ENCODE measurements at regions not wholly inside any gene's neighbourhood (a gene's known extent, or its start where the extent isn't known, plus 50 kb on each side); places are given as distances from the start of the nearest gene placed in this dataset.
"Not testable (repeated sequence)": the region's sequence is repeated elsewhere in the genome, so short reads cannot be mapped to it uniquely, and the experiment has no call there.

DNA sequence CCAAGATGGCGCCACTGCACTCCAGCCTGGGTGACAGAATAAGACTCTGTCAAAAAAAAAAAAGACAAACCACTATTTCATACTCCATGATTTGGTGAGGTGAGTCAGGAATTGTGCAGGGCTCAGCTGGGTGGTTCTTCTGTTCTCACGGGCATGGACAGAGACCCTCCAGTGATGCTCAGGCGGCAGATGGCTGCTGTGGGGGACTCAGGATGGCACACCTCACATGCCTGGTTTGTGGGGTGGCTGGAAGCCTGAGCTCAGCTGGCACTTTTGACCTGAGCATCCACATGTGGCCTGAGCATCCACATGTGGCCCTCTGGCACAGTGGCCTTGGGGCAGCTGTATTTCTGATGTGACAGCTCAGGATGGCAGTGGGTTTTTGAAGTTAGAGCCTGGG is 217.2 kb downstream of the IRX2 start:
- no peak overlapping the region for H2AFZ ChIP-seq (ENCODE audit: low read length, unreplicated experiment)
- no peak overlapping the region for H3K27ac ChIP-seq (ENCODE audit: low read depth, low read length)
- H3K79me2 ChIP-seq (ENCODE audit: control insufficient read depth, insufficient read depth, low read length, unreplicated experiment), result no peaks in the 10 kb centered on the region
- no peaks in the 10 kb centered on the region for H3K27me3 ChIP-seq (ENCODE audit: insufficient read depth, low read length)
- no peak overlapping the region for H3K4me3 ChIP-seq (ENCODE audit: low read depth, low read length)
- no peaks in the 10 kb centered on the region for H3K4me1 ChIP-seq (ENCODE audit: control insufficient read depth, insufficient read depth, low read length, unreplicated experiment)
- no peaks in the 10 kb centered on the region for H3K36me3 ChIP-seq (ENCODE audit: insufficient read depth, low read length)

DNA sequence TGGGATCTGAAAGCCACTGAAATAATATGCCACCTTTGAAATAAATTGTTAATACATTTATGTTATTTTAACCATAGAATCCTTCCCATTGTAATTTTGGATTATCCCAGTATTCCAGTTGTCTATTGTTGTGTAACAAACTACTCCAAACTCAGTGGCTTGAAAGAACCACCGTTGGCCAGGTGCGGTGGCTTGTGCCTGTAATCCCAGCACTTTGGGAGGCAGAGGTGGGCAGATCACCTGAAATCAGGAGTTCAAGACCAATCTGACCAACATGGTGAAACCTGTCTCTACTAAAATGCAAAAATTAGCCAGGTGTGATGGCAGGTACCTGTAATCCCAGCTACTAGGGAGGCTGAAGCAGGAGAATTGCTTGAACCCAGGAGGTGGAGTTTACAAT is 217.6 kb downstream of the IRX2 start:
- not testable (repeated sequence) for H3K4me3 ChIP-seq (ENCODE audit: low read depth, low read length); H3K79me2 ChIP-seq (ENCODE audit: control insufficient read depth, insufficient read depth, low read length, unreplicated experiment); H3K36me3 ChIP-seq (ENCODE audit: insufficient read depth, low read length); H3K27ac ChIP-seq (ENCODE audit: low read depth, low read length); H3K27me3 ChIP-seq (ENCODE audit: insufficient read depth, low read length); H2AFZ ChIP-seq (ENCODE audit: low read length, unreplicated experiment); H3K4me1 ChIP-seq (ENCODE audit: control insufficient read depth, insufficient read depth, low read length, unreplicated experiment)

DNA sequence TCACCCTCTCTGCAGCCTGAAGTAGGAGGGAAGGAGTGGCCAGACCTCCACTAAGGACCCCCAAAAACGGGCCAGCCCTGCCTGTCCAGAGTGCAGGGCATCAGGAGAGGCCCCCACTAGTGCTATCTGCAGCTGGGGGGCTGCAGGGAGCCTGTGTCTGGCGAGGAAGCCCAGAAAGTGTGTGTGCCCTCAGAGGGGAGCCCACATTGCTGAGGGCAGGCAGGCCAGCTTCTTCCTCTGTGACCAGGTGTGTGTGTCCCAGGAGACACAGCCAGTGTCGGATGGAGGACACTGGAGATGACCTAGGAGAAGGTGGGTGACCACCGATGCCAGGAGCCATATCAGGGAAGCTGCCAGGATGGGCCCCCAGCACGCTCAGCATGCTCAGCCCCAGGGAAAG is 218.7 kb downstream of the IRX2 start:
- Histone ChIP-seq H3K27ac (ENCODE audit: low read depth, low read length) (no peak overlapping the region), H3K27me3 (ENCODE audit: insufficient read depth, low read length) (no peaks in the 10 kb centered on the region), H2AFZ (ENCODE audit: low read length, unreplicated experiment) (no peak overlapping the region), H3K36me3 (ENCODE audit: insufficient read depth, low read length) (no peaks in the 10 kb centered on the region), H3K4me3 (ENCODE audit: low read depth, low read length) (no peak overlapping the region), H3K4me1 (ENCODE audit: control insufficient read depth, insufficient read depth, low read length, unreplicated experiment) (no peaks in the 10 kb centered on the region), H3K79me2 (ENCODE audit: control insufficient read depth, insufficient read depth, low read length, unreplicated experiment) (no peaks in the 10 kb centered on the region)

DNA sequence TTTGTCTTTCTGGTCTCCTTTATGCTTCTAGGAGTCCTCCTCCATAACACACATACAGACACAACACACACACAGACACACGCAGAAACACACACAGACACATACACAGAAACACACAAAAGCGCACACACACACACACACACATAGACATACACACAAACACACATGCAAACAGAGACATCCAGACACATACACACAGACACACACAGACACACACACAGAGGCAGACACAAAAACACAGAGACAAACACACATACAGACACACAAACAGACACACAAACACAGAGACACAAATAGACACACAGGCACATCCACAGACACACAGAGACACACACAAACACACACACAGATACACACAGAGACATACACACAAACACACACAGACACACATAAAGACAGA is 220.2 kb downstream of the IRX2 start:
- H3K27me3 ChIP-seq (ENCODE audit: insufficient read depth, low read length), result no peaks in the 10 kb centered on the region
- H3K79me2 ChIP-seq (ENCODE audit: control insufficient read depth, insufficient read depth, low read length, unreplicated experiment), result no peaks in the 10 kb centered on the region
- H2AFZ ChIP-seq (ENCODE audit: low read length, unreplicated experiment), result no peak overlapping the region
- H3K4me3 ChIP-seq (ENCODE audit: low read depth, low read length), result no peak overlapping the region
- H3K27ac ChIP-seq (ENCODE audit: low read depth, low read length), result no peak overlapping the region
- H3K36me3 ChIP-seq (ENCODE audit: insufficient read depth, low read length), result no peaks in the 10 kb centered on the region
- no peaks in the 10 kb centered on the region for H3K4me1 ChIP-seq (ENCODE audit: control insufficient read depth, insufficient read depth, low read length, unreplicated experiment)

DNA sequence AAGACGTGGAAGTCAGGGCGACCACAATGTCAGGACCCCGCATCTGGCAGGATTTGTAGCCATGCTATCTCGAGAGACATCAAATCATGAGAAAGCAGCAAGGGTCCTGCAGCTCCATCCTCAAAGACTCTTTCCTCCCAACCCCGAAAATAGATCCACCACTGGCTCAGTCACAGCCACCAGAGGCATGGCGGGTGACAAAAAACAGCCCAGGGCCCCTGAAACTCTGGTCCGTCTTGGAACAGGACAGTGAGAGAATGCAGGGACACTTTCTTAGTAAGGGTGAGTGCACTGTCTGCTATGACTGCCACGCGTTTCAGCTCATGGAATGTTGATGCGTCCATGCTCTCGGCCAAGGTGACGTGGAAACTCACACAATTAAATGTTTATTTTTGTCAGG is 220.9 kb downstream of the IRX2 start:
- Histone ChIP-seq H3K4me1 (ENCODE audit: control insufficient read depth, insufficient read depth, low read length, unreplicated experiment) (no peaks in the 10 kb centered on the region), H3K79me2 (ENCODE audit: control insufficient read depth, insufficient read depth, low read length, unreplicated experiment) (no peaks in the 10 kb centered on the region), H3K27me3 (ENCODE audit: insufficient read depth, low read length) (no peaks in the 10 kb centered on the region), H3K4me3 (ENCODE audit: low read depth, low read length) (no peak overlapping the region), H3K27ac (ENCODE audit: low read depth, low read length) (no peak overlapping the region), H2AFZ (ENCODE audit: low read length, unreplicated experiment) (no peak overlapping the region), H3K36me3 (ENCODE audit: insufficient read depth, low read length) (no peaks in the 10 kb centered on the region)

DNA sequence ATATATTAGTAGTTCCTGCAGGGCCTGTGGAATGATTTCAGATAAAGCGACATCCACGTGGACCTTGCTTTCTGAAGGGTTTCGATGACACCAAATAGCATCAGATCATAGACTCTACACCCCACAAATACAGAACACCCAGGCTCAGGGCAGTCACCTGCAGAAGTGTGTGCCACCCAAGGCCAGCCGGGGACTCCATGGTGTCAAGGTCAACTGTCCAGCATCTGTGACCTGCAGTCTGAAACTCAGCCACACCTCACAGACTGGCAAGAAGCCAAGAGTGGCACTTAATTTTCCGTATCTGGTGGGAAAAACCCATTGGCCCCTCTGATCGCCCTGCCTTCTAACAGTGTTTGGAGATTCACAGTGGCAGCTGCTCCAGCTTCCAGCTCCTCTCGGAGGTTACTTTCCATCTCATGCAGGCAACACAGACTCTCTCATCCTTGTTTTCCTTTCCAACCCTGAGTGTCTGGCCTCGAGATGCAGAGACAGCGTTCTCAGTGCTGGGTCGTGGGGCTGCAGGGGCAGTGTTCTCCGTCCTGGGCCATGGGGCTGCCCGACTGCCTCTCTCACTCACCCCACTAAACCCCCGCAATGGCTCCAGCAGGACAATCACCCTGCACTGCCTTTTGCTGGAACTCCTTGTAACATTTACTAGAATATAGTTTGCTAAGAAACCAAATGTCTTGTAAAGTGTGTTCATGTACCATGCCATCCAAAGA is 221.9 kb downstream of the IRX2 start:
- no peaks in the 10 kb centered on the region for H3K79me2 ChIP-seq (ENCODE audit: control insufficient read depth, insufficient read depth, low read length, unreplicated experiment)
- no peak overlapping the region for H3K4me3 ChIP-seq (ENCODE audit: low read depth, low read length)
- H3K27ac ChIP-seq (ENCODE audit: low read depth, low read length), result no peak overlapping the region
- no peak overlapping the region for H2AFZ ChIP-seq (ENCODE audit: low read length, unreplicated experiment)
- no peaks in the 10 kb centered on the region for H3K27me3 ChIP-seq (ENCODE audit: insufficient read depth, low read length)
- H3K4me1 ChIP-seq (ENCODE audit: control insufficient read depth, insufficient read depth, low read length, unreplicated experiment), result no peaks in the 10 kb centered on the region
- no peaks in the 10 kb centered on the region for H3K36me3 ChIP-seq (ENCODE audit: insufficient read depth, low read length)

DNA sequence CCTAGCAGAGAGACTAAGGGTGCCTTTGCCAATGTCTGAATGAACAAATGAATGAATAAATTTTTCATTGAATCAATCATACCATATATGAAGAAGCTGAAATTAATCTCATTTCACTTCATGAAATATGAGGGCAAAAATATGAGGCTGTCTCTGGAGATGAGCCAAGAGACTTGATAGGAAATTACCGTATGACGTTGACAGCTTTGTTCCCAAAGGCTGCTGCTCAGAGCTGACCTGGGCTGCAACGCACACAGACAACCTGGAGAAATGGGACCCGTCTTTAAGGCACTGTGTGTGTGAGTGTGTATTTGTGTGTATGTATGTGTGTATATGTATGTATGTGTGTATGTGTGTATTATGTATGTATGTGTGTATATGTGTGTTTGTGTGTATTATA is 226.1 kb downstream of the IRX2 start:
- H3K79me2 ChIP-seq (ENCODE audit: control insufficient read depth, insufficient read depth, low read length, unreplicated experiment), result no peaks in the 10 kb centered on the region
- no peak overlapping the region for H2AFZ ChIP-seq (ENCODE audit: low read length, unreplicated experiment)
- H3K4me1 ChIP-seq (ENCODE audit: control insufficient read depth, insufficient read depth, low read length, unreplicated experiment), result no peaks in the 10 kb centered on the region
- H3K4me3 ChIP-seq (ENCODE audit: low read depth, low read length), result no peak overlapping the region
- no peaks in the 10 kb centered on the region for H3K36me3 ChIP-seq (ENCODE audit: insufficient read depth, low read length)
- H3K27me3 ChIP-seq (ENCODE audit: insufficient read depth, low read length), result no peaks in the 10 kb centered on the region
- no peak overlapping the region for H3K27ac ChIP-seq (ENCODE audit: low read depth, low read length)

DNA sequence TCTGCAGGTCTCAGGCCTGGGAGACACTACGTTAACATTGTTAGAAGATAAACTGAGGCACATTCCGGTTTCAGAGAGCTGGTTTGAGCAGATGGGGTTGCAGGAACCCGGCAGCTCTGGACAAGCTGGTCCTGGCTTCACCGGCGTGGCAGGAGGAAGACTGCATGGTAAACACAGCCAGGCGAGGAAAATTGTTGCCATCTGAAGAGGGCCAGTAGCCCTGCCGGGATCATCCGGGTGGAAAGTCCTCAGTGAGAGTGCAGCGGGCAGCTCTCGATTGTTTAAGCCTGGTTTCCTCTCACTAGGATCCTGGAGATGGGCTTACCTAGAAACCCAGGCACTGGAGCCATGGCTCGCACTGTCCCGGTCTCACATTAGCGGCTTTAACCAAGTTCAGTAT is 226.9 kb downstream of the IRX2 start:
- Histone ChIP-seq H3K4me1 (ENCODE audit: control insufficient read depth, insufficient read depth, low read length, unreplicated experiment) (no peaks in the 10 kb centered on the region), H3K4me3 (ENCODE audit: low read depth, low read length) (no peak overlapping the region), H3K27me3 (ENCODE audit: insufficient read depth, low read length) (no peaks in the 10 kb centered on the region)

DNA sequence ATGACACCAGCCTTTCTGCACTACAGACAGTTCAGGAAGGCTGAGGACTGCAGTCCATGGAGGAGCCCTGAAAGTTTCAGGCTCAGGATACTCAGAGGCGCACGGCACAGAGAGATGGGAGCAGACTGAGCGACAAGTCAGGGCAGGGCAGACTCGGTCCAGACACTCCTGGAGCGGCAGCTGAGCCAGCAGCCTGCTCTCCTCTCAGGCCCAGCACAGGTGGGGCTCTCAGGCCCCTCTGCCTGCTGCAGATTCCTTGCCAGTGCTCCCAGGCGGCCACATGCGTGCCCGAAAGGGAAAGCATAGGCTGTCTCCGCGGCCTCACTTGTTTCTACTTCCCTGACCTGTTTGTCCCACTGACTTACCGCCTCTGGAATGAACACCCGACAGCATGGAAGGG is 228.3 kb downstream of the IRX2 start:
- Histone ChIP-seq H3K4me1 (ENCODE audit: control insufficient read depth, insufficient read depth, low read length, unreplicated experiment) (no peaks in the 10 kb centered on the region), H3K4me3 (ENCODE audit: low read depth, low read length) (no peak overlapping the region), H2AFZ (ENCODE audit: low read length, unreplicated experiment) (no peak overlapping the region), H3K36me3 (ENCODE audit: insufficient read depth, low read length) (no peaks in the 10 kb centered on the region), H3K27ac (ENCODE audit: low read depth, low read length) (no peak overlapping the region), H3K79me2 (ENCODE audit: control insufficient read depth, insufficient read depth, low read length, unreplicated experiment) (no peaks in the 10 kb centered on the region), H3K27me3 (ENCODE audit: insufficient read depth, low read length) (no peaks in the 10 kb centered on the region)

More for the DNA sequence above, 226.9 kb downstream of the IRX2 start:
- no peaks in the 10 kb centered on the region for H3K79me2 ChIP-seq (ENCODE audit: control insufficient read depth, insufficient read depth, low read length, unreplicated experiment)
- no peak overlapping the region for H2AFZ ChIP-seq (ENCODE audit: low read length, unreplicated experiment)
- H3K27ac ChIP-seq (ENCODE audit: low read depth, low read length), result no peak overlapping the region
- H3K36me3 ChIP-seq (ENCODE audit: insufficient read depth, low read length), result no peaks in the 10 kb centered on the region

DNA sequence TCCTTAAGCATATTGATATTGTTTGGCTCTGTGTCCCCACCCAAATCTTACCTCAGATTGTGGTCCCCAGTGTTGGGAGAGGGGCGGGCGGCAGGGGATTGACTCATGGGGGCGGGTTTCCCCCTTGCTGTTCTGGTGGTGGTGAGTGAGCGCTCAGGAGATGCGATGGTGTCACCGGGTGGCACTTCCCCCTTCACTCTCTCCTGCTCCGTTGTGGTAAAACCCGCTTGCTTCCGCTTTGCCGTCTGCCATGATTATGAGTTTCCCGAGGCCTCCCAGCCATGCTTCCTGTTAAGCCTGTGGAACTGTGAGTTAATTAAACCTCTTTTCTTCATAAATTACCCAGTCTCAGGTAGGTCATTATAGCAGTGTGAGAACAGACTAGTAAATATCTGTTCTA is 229.1 kb downstream of the IRX2 start:
- no peak overlapping the region for H3K4me3 ChIP-seq (ENCODE audit: low read depth, low read length)
- H2AFZ ChIP-seq (ENCODE audit: low read length, unreplicated experiment), result no peak overlapping the region
- H3K79me2 ChIP-seq (ENCODE audit: control insufficient read depth, insufficient read depth, low read length, unreplicated experiment), result no peaks in the 10 kb centered on the region
- no peaks in the 10 kb centered on the region for H3K4me1 ChIP-seq (ENCODE audit: control insufficient read depth, insufficient read depth, low read length, unreplicated experiment)
- no peaks in the 10 kb centered on the region for H3K36me3 ChIP-seq (ENCODE audit: insufficient read depth, low read length)
- H3K27ac ChIP-seq (ENCODE audit: low read depth, low read length), result no peak overlapping the region
- no peaks in the 10 kb centered on the region for H3K27me3 ChIP-seq (ENCODE audit: insufficient read depth, low read length)

DNA sequence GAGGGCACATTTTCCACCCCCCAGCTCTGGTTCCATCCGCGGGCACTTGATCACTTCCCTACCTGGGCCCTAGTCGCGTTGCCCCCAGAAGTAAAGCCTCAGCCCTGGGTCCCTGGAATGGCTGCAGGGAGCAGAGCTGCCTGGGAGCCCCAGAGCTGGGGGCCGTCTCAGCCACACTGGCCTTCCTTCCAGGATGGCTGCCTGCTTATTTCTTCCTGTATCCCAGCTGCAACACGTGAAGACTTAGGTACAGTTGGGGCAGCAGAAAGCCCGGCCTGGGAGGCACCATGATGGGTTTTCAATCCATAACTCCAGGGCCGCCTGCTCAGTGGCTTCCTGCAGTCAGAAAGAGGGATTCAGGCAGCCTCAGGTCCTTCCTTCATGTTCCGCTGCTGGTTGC is 232.3 kb downstream of the IRX2 start:
- Histone ChIP-seq H3K4me3 (ENCODE audit: low read depth, low read length) (no peak overlapping the region), H3K36me3 (ENCODE audit: insufficient read depth, low read length) (no peaks in the 10 kb centered on the region)

More for the DNA sequence above, 232.3 kb downstream of the IRX2 start:
- no peak overlapping the region for H3K27ac ChIP-seq (ENCODE audit: low read depth, low read length)
- H2AFZ ChIP-seq (ENCODE audit: low read length, unreplicated experiment), result no peak overlapping the region
- no peaks in the 10 kb centered on the region for H3K79me2 ChIP-seq (ENCODE audit: control insufficient read depth, insufficient read depth, low read length, unreplicated experiment)
- H3K27me3 ChIP-seq (ENCODE audit: insufficient read depth, low read length), result no peaks in the 10 kb centered on the region
- no peaks in the 10 kb centered on the region for H3K4me1 ChIP-seq (ENCODE audit: control insufficient read depth, insufficient read depth, low read length, unreplicated experiment)
